ENCODE measurements at regions not wholly inside any gene's neighbourhood (a gene's known extent, or its start where the extent isn't known, plus 50 kb on each side); places are given as distances from the start of the nearest gene placed in this dataset.
"Not testable (repeated sequence)": the region's sequence is repeated elsewhere in the genome, so short reads cannot be mapped to it uniquely, and the experiment has no call there.

DNA sequence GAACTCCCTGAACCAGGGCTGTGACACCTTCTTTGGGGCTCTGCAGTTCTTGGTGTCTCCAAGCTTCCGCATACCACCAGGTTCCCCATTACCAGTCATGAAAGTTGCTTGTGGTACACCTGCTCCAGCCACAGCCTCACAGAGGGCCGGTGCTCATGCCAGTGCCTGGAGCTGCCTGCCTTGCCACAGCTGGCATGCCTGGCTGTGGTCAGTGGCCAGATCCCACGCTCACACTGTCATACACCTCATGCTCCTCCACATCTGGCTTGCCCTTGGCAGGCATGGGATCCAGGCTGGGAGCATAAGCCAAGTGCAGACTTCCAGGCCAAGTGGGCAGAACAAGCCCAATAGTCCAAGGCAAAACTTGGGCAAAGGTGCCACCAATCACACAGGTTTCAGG is 1054.9 kb downstream of the SLITRK5 start:
- TF ChIP-seq, protein P1, sequence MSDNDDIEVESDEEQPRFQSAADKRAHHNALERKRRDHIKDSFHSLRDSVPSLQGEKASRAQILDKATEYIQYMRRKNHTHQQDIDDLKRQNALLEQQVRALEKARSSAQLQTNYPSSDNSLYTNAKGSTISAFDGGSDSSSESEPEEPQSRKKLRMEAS (IDR thresholded peaks at IDR 0.05): no peak
- TF ChIP-seq EGR1 (IDR thresholded peaks at IDR 0.05; ENCODE audit: low read depth in 2 of 2) (no peak), JUND (IDR thresholded peaks at IDR 0.05) (no peak)
- WGBS: 71% methylated on average over 3 of the region's 3 CpGs
- Histone ChIP-seq H3K36me3 (ENCODE audit: control insufficient read depth in 4 of 4, insufficient read depth in 3 of 4, low read depth in 1 of 4, low read length in 3 of 4) (no peaks in the 10 kb centered on the region), H3K9ac (ENCODE audit: low read depth in 1 of 2, low read length in 2 of 2) (no peak overlapping the region), H3K4me1 (ENCODE audit: control insufficient read depth in 4 of 4, insufficient read depth in 4 of 4, low read length in 3 of 4) (no peaks in the 10 kb centered on the region), H3K9me3 (ENCODE audit: control insufficient read depth in 4 of 4, low read length in 3 of 4) (peaks cover 0 to 7% (median 0%) of the 10 kb centered on the region in 4 donors), H3K27me3 (ENCODE audit: control insufficient read depth in 4 of 4, insufficient read depth in 4 of 4, low read length in 3 of 4) (no peaks in the 10 kb centered on the region), H3K4me3 (ENCODE audit: low read depth in 1 of 3, low read length in 3 of 3) (no peak overlapping the region), H3K27ac (ENCODE audit: low read depth in 1 of 2, low read length in 2 of 2) (no peak overlapping the region)
- DNase-seq (ENCODE audit: low spot score): no peak

DNA sequence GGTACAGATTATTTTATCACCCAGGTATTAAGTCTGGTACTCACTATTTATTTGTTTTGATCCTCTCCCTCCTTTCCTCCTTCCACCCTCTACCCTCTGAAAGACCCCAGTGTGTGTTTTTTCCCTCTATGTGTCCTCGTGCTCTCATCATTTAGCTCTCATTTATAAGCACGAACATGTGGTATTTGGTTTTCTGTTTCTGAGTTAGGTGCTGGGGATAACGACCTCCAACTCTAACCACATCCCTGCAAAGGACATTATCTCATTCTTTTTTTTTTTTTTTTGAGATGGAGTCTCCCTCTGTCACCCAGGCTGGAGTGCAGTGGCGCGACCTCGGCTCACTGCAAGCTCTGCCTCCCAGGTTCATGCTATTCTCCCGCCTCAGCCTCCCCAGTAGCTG is 1056.1 kb downstream of the SLITRK5 start:
- not testable (repeated sequence) for H3K9me3 ChIP-seq (ENCODE audit: control insufficient read depth in 4 of 4, low read length in 3 of 4); H3K4me3 ChIP-seq (ENCODE audit: low read depth in 1 of 3, low read length in 3 of 3); H3K27me3 ChIP-seq (ENCODE audit: control insufficient read depth in 4 of 4, insufficient read depth in 4 of 4, low read length in 3 of 4); H3K27ac ChIP-seq (ENCODE audit: low read depth in 1 of 2, low read length in 2 of 2); DNase-seq (ENCODE audit: low spot score); H3K36me3 ChIP-seq (ENCODE audit: control insufficient read depth in 4 of 4, insufficient read depth in 3 of 4, low read depth in 1 of 4, low read length in 3 of 4); H3K9ac ChIP-seq (ENCODE audit: low read depth in 1 of 2, low read length in 2 of 2); H3K4me1 ChIP-seq (ENCODE audit: control insufficient read depth in 4 of 4, insufficient read depth in 4 of 4, low read length in 3 of 4)
- WGBS: 75% methylated on average over 7 of the region's 7 CpGs

DNA sequence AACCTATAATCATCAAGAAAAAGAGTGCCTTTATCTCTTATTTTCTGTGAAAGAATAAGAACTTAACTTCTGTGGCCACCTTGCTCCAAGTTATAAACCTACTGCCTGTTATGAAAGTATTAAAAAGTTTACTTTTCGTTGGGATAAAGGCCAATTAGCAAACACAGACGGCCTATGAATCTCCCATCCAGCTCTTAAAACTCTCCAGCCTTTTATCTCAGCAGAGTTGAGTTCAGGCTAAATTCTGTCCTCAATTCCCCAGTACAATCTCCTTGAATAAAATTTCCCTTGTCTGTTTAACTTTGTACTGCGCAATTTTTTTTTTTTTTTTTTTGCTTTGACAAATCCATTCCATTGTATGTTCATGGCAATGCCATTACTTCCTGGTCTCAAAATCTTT is 1058.4 kb downstream of the SLITRK5 start:
- TF ChIP-seq RXRA (IDR thresholded peaks at IDR 0.05) (no peak), HNF4G (IDR thresholded peaks at IDR 0.05) (no peak), FOXA1 (IDR thresholded peaks at IDR 0.05) (no peak), EGR1 (IDR thresholded peaks at IDR 0.05; ENCODE audit: low read depth in 2 of 2) (no peak), YY1 (IDR thresholded peaks at IDR 0.05) (no peak), GABPA (IDR thresholded peaks at IDR 0.05 in 1 of 2, conservative IDR thresholded peaks at IDR 0.05 in 1 of 2) (no peak), SP1 (IDR thresholded peaks at IDR 0.05) (no peak)
- TF ChIP-seq, protein P2, sequence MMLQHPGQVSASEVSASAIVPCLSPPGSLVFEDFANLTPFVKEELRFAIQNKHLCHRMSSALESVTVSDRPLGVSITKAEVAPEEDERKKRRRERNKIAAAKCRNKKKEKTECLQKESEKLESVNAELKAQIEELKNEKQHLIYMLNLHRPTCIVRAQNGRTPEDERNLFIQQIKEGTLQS (IDR thresholded peaks at IDR 0.05): no peak
- TF ChIP-seq, protein P3, sequence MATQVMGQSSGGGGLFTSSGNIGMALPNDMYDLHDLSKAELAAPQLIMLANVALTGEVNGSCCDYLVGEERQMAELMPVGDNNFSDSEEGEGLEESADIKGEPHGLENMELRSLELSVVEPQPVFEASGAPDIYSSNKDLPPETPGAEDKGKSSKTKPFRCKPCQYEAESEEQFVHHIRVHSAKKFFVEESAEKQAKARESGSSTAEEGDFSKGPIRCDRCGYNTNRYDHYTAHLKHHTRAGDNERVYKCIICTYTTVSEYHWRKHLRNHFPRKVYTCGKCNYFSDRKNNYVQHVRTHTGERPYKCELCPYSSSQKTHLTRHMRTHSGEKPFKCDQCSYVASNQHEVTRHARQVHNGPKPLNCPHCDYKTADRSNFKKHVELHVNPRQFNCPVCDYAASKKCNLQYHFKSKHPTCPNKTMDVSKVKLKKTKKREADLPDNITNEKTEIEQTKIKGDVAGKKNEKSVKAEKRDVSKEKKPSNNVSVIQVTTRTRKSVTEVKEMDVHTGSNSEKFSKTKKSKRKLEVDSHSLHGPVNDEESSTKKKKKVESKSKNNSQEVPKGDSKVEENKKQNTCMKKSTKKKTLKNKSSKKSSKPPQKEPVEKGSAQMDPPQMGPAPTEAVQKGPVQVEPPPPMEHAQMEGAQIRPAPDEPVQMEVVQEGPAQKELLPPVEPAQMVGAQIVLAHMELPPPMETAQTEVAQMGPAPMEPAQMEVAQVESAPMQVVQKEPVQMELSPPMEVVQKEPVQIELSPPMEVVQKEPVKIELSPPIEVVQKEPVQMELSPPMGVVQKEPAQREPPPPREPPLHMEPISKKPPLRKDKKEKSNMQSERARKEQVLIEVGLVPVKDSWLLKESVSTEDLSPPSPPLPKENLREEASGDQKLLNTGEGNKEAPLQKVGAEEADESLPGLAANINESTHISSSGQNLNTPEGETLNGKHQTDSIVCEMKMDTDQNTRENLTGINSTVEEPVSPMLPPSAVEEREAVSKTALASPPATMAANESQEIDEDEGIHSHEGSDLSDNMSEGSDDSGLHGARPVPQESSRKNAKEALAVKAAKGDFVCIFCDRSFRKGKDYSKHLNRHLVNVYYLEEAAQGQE (IDR thresholded peaks at IDR 0.05): no peak
- TF ChIP-seq, protein P4, sequence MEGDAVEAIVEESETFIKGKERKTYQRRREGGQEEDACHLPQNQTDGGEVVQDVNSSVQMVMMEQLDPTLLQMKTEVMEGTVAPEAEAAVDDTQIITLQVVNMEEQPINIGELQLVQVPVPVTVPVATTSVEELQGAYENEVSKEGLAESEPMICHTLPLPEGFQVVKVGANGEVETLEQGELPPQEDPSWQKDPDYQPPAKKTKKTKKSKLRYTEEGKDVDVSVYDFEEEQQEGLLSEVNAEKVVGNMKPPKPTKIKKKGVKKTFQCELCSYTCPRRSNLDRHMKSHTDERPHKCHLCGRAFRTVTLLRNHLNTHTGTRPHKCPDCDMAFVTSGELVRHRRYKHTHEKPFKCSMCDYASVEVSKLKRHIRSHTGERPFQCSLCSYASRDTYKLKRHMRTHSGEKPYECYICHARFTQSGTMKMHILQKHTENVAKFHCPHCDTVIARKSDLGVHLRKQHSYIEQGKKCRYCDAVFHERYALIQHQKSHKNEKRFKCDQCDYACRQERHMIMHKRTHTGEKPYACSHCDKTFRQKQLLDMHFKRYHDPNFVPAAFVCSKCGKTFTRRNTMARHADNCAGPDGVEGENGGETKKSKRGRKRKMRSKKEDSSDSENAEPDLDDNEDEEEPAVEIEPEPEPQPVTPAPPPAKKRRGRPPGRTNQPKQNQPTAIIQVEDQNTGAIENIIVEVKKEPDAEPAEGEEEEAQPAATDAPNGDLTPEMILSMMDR (IDR thresholded peaks at IDR 0.05; ENCODE audit: low read depth, low read length, missing input control): no peak
- H3K27me3 ChIP-seq (ENCODE audit: control insufficient read depth in 4 of 4, insufficient read depth in 4 of 4, low read length in 3 of 4): no peaks in the 10 kb centered on the region
- H3K36me3 ChIP-seq (ENCODE audit: control insufficient read depth in 4 of 4, insufficient read depth in 3 of 4, low read depth in 1 of 4, low read length in 3 of 4): no peaks in the 10 kb centered on the region
- WGBS: 61% methylated on average over 3 of the region's 3 CpGs
- H3K27ac ChIP-seq (ENCODE audit: low read depth in 1 of 2, low read length in 2 of 2): no peak overlapping the region
- H3K9ac ChIP-seq (ENCODE audit: low read depth in 1 of 2, low read length in 2 of 2): no peak overlapping the region
- no peak overlapping the region for H3K4me3 ChIP-seq (ENCODE audit: low read depth in 1 of 3, low read length in 3 of 3)
- H3K9me3 ChIP-seq (ENCODE audit: control insufficient read depth in 4 of 4, low read length in 3 of 4): peaks cover 0 to 7% (median 0%) of the 10 kb centered on the region in 4 donors
- H3K4me1 ChIP-seq (ENCODE audit: control insufficient read depth in 4 of 4, insufficient read depth in 4 of 4, low read length in 3 of 4): no peaks in the 10 kb centered on the region
- DNase-seq (ENCODE audit: low spot score): no peak

Data from liver (tissue), 8 donors.